Lower leg skin (tissue), 3 donors: ENCODE measurements at regions not wholly inside any gene's neighbourhood (a gene's known extent, or its start where the extent isn't known, plus 50 kb on each side); places are given as distances from the start of the nearest gene placed in this dataset.

Source experiments
- CTCF ChIP-seq, 3 donors: fragments of 450-650 bp; IDR thresholded peaks; one replicate each; pipeline ENCODE4 v1.5.1; 2016; ENCODE audit warnings: antibody characterized with exemption in 3 of 3, mild to moderate bottlenecking in 3 of 3, moderate library complexity in 2 of 3
- POLR2A ChIP-seq, 2 donors: fragments of 450-650 bp; IDR thresholded peaks; one replicate each; pipeline ENCODE4 v1.6.1; 2016 to 2017; ENCODE audit warnings: antibody characterized with exemption in 2 of 2, mild to moderate bottlenecking in 1 of 2, moderate library complexity in 1 of 2

GRCh38 chr15:79157631-79158592 lies 67.3 kb upstream of the RASGRF1 start:
- TF ChIP-seq CTCF (IDR thresholded peaks at IDR 0.05) (no peak), POLR2A (IDR thresholded peaks at IDR 0.05) (no peak)
